GM06990 (cell line): ENCODE measurements at regions not wholly inside any gene's neighbourhood (a gene's known extent, or its start where the extent isn't known, plus 50 kb on each side); places are given as distances from the start of the nearest gene placed in this dataset.

Experiments
- DNase-seq: peaks from one replicate; pipeline ENCODE4 v3.0.0-alpha.2; 2011; ENCODE audit not compliant: insufficient read length; ENCODE audit errors: extremely low read depth
- H3K27me3 ChIP-seq: replicated peaks from 2 replicates; pipeline ENCODE4 v1.6.0; 2011; ENCODE audit warnings: low read length; ENCODE audit not compliant: control insufficient read depth, insufficient read depth
- H3K36me3 ChIP-seq: 2 replicates; pipeline ENCODE4 v1.5.1; 2011; ENCODE audit warnings: low read length; ENCODE audit not compliant: control insufficient read depth, insufficient read depth
- H3K4me3 ChIP-seq: replicated peaks from 2 replicates; pipeline ENCODE4 v1.5.1; 2011; ENCODE audit warnings: low read depth, mild to moderate bottlenecking, control low read depth, low read length
- TF ChIP-seq, protein P1 (sequence below): IDR thresholded peaks from 2 replicates; pipeline ENCODE4 v1.5.1; 2011; ENCODE audit warnings: low read length, control low read depth, mild to moderate bottlenecking, inconsistent platforms; ENCODE audit not compliant: insufficient read depth, poor library complexity, severe bottlenecking

DNA sequence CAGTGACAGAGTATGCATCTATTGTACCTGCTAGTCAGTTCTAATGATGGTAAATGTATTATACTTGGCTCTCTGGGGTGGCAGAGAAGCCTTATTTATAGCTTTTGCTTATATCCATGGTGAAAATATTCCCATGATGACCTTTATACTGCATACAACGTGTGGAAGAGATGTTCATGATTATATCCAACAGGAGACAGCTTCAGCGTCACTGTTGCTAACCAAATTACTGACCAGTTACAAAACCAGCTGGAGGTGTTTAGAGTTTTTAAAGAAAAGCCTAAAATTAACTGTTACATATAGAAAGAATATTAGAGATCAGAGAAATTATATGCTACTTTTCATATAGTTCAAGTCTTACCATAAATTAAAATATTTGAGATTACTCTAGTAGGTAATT lies 280.8 kb downstream of the ETV1 start:
- TF ChIP-seq, protein P1, sequence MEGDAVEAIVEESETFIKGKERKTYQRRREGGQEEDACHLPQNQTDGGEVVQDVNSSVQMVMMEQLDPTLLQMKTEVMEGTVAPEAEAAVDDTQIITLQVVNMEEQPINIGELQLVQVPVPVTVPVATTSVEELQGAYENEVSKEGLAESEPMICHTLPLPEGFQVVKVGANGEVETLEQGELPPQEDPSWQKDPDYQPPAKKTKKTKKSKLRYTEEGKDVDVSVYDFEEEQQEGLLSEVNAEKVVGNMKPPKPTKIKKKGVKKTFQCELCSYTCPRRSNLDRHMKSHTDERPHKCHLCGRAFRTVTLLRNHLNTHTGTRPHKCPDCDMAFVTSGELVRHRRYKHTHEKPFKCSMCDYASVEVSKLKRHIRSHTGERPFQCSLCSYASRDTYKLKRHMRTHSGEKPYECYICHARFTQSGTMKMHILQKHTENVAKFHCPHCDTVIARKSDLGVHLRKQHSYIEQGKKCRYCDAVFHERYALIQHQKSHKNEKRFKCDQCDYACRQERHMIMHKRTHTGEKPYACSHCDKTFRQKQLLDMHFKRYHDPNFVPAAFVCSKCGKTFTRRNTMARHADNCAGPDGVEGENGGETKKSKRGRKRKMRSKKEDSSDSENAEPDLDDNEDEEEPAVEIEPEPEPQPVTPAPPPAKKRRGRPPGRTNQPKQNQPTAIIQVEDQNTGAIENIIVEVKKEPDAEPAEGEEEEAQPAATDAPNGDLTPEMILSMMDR: no peak
- Histone ChIP-seq H3K4me3 (no peak overlapping the region), H3K36me3 (no peaks in the 10 kb centered on the region), H3K27me3 (no peaks in the 10 kb centered on the region)
- no peak for DNase-seq

DNA sequence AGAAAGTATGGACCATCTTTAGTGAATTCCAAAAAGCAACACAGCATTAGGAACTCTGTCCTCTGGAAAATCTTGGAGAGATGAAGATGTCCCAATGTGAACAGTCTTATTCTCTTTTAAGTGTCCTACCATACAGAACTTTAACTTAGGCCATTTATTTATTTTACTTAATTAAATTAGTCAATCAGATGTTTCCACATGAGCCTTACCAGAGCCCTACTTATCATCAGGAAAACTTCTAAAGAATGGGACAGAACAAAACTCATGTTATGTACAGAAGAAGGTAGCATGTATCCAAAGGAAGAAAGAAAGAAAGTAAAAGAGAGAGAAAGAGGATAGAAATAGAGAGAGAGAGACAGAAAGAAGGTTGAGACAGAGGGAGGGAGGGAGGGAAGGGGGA lies 276.4 kb downstream of the ETV1 start:
- Histone ChIP-seq H3K4me3 (no peak overlapping the region), H3K27me3 (no peaks in the 10 kb centered on the region), H3K36me3 (no peaks in the 10 kb centered on the region)
- TF ChIP-seq, protein P1: no peak
- DNase-seq: no peak

DNA sequence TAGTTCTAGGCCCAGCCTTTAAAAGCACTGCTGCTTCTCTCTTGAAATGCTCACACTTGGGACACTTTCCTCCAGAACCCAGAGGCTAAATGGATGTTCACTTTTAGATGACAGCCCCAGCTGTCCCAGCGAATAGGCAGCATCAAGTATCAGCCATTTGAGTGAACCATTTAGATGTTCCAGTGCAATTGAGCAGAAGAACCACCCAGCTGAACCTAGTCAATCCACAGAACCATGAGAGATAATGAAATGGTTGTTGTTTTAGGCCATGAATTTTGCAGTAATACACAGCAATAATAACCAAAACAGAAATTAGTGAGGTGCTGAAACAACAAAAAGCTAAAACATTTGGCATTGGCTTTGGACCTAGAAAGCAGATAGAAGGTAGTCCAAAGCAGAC lies 273.9 kb downstream of the ETV1 start:
- Histone ChIP-seq H3K36me3 (no peaks in the 10 kb centered on the region), H3K4me3 (no peak overlapping the region), H3K27me3 (no peaks in the 10 kb centered on the region)
- no peak for DNase-seq
- TF ChIP-seq, protein P1: no peak

DNA sequence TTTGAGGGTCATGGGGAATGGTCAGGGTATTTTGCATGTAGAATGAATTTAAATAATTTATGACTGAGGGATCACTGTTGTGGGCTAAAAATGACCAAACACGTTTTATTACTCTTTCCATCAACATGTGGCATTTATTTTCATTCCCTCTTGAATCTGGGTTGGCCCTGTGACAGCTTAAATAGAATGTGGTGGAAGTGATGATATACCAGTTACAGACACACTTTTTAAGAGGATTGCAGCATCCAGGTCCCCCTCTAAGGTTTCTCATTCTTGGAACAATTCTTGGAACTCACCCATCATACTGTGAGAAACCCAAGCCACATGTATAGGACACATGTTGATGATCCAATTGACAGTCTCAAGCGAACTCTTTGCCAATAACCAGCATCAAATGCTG lies 272.4 kb downstream of the ETV1 start:
- DNase-seq: no peak

DNA sequence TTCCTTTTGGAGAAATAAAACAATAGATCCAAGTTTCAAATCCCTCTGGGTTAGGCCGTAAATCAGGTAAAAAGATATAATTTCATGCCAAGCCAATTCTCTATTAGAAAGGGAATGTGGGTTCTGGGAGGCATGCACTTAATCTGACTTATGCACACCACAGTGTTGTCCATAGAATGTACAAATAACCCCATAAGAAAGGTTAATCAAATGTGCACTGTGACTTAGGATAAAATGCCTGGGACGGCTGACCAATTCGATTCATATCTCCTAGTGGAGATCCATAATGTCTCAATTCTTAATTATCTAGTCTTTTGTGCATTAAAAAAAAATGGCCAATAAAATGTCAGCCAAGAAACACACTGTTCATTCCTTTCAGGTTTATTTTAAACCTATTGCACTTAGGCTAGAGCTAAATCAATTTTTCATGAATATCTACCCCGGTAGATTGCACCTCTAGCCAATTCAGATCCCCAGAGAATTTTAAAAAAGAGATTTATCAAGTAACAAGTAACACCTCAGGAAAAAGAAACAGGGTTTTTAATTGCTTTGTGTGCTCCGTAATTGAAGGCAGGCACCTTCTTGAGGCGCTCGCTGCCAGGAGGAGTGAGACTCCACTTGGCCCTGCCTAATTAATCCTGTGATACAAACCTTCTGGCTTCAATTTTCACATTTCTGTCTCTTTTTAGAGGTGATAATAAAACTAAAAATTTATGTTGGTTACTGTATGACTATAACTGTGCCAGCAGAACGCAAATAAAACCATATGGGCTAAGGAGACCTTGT lies 265.1 kb downstream of the ETV1 start:
- TF ChIP-seq, protein P1: no peak
- Histone ChIP-seq H3K36me3 (no peaks in the 10 kb centered on the region), H3K27me3 (no peaks in the 10 kb centered on the region), H3K4me3 (no peak overlapping the region)
- no peak for DNase-seq

More for the DNA sequence above, 272.4 kb downstream of the ETV1 start:
- TF ChIP-seq, protein P1: no peak
- no peak overlapping the region for H3K4me3 ChIP-seq
- no peaks in the 10 kb centered on the region for H3K27me3 ChIP-seq
- no peaks in the 10 kb centered on the region for H3K36me3 ChIP-seq
